GM18508 (cell line): ENCODE measurements at regions not wholly inside any gene's neighbourhood (a gene's known extent, or its start where the extent isn't known, plus 50 kb on each side); places are given as distances from the start of the nearest gene placed in this dataset.
"Not testable (repeated sequence)": the region's sequence is repeated elsewhere in the genome, so short reads cannot be mapped to it uniquely, and the experiment has no call there.

Source experiments
- ATAC-seq: cut with Tn5 transposase; IDR thresholded peaks from one replicate; pipeline ENCODE4 v1.9.1; 2021; ENCODE audit warnings: moderate number of reproducible peaks; ENCODE audit not compliant: insufficient read depth, unreplicated experiment

DNA sequence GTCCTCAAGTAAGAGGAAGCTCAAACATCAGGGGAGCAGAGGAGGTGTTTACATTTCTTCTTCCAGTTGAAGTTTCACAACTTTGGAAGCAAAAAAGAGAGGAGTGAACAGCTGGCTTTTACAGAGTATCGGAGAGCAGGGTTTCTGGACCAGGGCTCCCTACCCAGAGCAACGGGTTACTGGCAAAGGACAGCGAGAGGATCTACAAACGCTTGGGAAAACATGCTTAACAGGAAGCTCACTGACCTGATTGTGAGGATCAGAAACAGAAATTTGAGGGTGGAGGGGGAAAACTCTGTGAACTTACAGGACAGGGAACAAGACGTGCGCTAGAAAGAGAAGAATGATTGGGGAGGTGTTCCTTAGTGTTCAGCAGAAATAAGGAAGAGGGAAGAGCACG, 85.7 kb upstream of the TAB2 start:
- ATAC-seq, result no peak

DNA sequence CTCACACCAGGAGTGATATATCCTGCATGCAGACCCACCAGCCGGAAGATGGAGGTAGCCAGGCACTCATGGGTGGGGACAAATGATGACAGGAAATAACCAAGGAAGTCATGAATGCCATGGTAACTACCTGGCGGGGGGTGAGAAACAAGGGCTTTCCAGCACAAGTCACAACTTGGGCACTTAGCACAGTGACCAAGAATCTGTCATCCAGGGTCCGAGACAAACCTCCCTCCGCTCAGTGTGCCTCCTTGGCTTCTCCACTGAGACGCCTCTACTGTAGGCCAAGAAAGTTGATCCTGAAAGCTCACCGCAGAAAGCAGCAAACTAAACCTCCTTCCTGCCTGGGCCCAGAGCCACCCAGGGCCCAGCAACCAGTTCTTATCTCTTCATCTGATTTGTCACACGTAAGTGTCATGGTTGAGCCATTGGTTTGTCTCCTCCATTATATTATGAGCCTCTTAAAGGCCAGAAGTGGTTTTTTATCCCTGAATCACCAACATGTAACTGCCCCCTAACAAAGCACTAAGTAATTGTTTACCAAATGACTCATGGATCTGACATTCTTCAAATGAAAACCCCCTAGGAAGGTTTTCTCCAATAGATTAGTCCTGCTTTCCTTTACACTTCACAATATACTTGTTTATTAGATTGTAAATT, 84.3 kb upstream of the TAB2 start:
- no peak for ATAC-seq

DNA sequence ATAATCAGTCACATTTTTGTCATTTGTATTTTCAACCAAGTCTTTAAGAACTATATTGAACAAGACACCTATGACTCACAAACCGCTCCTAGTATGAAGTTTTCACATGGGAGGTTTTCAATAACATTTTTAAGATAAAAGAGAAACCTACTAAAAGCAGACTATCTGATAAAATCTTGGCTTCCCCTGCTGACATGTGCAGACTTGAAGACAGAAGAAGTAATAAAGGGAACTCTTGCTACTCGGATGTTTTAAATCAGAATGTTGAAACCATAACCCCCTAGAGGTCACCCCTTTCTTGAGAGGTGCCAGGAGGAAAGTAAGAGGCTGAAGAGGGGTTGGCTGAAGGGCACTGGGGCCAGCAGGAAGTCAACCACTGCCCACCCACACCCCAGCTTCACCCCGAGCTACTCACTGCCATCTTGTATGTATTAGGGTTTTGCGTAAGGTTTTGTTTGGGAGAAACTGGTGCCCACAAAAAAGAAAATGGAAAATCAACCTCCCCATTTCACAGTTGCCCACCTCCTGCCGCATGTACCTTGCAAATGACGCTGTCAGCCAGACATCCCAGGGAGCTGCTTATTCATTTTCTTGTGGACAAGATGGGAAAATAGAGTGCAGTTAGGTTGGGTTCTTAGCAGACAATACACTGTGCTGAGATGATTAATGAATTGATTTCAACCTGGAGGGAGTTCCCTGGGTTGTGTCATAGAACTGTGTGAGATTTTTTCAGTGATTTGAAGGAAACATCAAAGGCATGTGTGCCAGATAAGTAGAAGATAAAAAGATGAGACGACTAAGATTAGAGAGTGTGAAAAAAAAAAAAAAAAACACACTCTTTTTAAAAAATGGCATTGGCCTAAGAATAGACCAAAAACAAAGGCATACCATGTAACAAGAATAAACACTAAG, 83.2 kb upstream of the TAB2 start:
- no peak for ATAC-seq

DNA sequence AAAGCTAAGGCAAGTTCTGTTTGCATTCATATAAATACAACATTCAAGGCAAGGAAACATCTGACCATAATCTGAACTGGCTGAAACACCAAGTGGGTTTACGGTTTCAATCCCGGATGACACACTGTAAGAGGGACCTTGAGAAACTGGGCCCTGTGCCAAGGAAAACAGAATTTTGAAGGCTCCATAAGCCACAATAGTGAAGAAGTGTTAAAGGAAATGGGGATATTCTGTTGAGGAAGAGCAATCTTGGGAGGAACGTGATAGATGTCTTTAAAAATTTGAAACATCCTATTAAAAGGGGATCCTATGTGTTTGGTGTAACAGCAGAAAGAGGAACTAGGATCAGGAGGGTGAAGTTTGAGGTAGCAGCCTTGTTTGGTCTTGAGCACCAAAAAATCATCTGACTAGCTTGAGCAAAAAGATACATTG, 82.4 kb upstream of the TAB2 start:
- ATAC-seq, result peak; percentile 65

DNA sequence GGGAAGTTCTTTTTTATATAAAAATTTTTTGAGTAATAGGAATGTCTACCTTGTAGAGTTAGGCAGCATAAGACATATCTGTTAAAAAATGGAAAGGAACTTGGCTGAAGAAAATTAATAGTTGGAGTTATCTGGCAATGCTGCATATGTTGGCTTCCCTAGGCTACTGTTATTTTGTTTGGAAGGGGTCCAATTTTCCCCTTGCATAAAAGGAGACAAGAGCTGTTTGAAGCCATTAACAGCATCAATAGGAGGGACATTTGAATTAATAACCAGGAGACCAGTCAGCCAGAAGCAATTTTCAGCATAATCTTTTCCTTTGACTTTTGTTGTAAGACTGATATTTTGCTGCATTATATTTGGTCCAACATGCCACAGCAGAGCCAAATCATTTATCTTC, 80.9 kb upstream of the TAB2 start:
- no peak for ATAC-seq

DNA sequence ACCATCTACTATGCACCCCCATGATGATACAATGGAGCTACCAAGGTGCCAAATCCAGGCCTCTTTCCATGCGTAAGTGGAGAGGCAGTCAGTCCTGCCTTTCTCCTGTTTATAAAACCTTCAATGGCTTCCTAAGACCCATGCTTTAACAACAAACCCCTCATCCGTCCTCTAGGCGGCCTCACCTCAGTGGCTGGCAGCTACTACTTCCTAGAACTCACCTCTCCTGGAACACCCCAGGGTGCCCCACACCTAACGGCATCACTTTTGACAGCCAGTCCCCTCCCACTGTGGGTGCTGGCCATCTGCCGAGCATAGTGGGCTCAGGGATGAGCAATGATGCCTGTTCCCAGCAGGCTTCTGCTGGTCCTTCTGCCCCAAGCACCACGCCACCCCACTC, 80.0 kb upstream of the TAB2 start:
- no peak for ATAC-seq

DNA sequence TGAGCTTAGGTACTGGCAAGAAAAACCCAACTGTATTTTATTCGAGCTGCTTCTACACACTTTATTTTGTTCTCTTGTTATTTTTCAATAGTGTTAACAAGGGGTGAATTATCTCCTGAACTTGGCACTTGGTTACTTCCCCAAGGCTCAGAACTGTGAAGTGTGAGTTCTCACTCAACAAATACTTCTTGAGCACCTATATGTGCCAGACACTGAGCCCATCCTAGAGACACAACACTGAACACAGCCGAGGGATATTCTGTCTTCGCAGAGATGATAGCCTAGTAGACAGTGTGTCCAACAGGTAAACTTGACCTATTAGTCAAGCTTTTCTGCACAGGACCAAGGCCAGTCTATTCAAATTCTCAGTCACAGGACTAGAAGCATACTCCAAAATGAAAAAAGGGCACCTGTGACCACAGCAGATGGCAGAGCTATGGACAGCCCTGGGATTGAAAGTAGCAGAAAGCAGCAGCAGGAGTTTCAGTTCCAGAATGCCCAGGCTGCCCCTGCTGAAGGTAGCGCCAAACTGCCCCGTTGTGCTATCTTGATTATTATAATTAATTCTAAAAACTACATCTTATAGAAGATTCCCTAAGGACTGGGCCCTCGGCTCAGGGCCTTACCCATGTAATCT, 77.8 kb upstream of the TAB2 start:
- no peak for ATAC-seq

DNA sequence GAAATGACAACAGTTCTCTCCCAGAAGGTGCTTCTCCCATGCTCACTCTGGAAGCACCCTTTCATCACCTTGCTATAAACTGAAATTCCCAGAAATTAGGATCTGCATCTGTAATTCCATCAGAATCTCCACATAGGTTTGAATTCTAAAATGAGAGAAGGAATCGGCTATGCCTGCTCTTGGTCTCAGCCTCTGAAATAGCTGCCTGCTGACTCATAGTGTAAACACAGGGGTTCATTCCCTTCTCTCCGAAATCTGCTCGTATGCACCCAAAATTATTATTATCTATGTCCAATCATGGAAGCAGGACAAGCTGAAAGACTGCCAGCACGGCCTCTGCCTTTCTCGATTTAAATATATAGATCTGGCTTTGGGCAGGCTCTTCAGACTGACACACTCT, 74.6 kb upstream of the TAB2 start:
- no peak for ATAC-seq

DNA sequence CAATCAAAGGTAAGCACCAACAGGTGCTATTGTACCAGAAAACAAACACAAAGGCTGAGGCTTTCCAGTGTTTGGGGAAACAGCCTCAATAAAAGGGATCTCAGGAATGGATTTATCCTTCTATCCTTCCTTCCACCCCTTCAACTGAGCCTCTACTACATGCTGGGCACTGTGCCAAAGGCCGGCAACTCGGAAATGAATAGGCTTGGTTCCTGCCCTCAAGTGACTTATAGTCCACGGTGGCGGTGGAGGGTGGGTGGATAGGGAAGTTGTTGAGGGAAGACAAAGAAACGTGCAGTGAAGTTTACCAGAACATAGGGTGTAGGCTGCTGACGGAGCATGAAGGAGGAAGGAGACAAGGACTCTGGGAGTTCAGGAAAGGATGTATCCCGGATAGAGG, 73.4 kb upstream of the TAB2 start:
- ATAC-seq, result no peak

DNA sequence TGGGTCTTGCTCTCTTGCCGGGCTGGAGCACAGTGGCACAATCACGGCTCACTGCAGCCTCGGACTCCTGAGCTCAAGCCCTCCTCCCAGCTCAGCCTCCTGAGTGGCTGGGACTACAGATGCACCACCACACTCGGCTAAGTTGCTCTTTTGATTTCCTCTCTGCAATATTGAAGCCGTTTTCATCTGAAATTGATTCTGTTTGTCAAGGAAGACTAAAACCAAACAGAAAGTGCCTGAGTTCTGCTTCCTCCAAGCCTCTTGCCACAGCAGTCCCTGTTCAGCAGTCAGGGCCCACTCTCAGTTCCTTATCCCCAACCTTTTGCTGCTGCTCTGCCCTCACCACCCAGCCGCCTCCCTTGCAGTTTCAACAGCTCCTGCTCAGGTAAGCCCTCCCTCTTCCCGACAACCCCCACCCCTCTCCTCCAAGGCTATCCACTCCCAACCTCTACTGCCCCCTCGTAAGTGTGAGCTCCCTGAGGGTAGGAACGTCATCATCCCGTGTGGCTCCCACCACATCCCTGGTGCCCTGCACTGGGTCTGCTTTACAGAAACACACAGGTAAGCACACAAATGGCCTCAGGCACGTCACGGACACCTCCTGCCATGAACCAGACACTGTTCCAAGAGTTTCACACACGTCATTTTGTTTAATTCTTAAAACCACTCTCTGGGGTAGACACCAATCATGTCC, 70.7 kb upstream of the TAB2 start:
- no peak for ATAC-seq

DNA sequence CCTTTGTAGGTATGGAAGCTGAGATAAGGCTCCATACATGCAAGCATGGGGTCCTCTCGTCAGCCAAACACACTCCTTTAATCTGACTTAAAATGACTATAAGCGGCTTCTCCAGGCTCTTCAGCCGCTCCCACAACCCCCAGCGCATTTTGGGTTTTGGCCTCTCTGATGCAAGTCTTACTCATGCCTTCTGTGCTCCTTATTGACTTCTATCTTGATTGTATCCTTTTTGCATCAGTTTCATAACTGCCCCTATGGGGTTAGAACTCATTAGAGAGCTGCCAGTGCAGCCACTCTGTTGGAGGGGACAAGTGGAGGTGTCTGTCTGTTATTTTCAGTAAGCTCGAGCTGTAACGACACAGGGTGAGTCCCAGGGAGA, 70.1 kb upstream of the TAB2 start:
- no peak for ATAC-seq

DNA sequence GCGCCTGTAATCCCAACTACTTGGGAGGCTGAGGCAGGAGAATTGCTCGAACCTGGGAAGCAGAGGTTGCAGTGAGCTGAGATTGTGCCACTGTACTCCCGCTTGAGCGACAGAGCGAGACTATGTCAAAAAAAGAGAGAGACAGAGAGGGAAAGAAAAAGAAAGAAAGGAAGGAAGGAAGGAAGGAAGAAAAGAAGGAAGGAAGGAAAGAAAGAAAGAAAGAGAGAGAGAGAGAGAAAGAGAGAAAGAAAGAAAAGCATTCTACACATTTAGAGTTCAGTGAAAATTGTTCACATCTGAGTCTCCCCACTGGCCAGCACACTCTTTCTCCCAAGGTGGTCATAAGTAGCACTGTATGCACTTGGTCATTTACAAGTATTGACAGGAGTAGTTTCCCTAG, 69.2 kb upstream of the TAB2 start:
- not testable (repeated sequence) for ATAC-seq

DNA sequence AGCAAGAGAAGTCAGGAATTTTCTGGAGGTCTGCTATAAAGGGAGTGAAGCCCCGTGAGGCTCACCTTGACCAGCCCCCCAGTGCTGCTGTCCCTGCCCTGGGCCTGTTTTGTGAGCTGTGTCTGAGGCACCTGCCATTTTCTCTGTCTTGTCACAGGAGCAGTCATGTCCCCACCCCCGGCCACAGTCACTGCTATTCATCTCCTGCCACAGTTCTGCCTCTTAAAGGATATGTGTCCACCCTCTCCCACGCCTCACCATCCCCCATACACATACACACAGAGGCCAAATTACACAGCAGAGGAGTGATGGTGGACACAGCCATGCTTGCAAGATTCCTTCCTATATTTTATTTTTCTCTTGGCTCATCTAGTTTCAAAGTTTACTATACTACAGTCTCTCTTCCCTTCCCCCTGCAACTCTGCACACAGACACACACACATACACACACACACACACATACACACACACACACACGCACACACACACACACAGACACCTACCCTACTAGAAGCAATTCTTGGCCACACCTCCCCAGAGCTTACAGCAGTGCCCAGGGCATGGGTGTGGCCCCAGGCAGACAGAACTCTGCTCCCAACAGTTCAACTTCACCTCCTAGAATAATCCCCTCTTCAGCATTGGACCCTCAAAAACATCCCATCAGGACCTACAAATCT, 68.7 kb upstream of the TAB2 start:
- ATAC-seq, result no peak

DNA sequence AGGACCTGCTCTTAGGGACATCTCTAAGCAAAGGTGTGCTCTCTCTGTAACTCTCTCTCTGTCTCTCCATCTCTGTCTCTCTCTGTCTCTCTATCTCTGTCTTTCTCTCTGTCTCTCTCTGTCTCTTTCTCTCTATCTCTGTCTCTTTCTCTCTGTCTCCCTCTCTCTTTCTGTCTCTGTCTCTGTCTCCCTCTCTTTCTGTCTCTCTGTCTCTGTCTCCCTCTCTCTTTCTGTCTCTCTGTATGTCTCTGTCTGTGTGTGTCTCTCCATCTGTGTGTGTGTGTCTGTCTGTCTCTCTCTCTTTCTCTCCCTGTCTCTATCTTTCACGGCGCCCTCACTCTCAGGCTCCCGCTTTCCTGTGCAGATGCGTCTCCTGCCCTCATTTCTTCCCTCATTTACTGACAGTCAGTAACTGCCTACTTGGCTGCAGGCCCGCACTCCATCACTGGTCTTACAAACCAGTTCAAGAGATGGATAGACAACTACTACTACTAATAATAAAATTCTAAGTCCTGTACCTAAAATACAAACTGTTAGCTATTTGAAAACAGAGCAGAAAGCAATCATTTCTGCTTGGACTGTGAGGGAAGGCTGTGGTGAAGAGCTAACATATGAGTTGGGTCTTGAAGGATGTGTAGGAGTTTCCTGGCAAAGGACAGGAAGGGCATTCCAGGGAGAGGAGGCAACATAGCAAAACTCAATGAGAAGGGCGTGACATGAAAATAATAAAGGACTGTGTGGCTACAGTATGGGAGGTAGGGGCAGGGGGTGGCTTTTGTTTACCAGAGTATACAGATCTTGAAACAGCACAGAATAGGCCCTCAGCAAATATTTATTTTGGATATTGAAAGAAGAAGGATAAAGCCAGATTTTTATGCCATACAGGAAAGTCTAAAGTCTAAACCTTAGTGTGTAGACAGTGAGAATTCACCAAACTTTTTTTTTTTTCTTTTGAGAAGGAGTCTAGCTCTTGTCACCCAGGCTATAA, 67.8 kb upstream of the TAB2 start:
- ATAC-seq, result no peak

DNA sequence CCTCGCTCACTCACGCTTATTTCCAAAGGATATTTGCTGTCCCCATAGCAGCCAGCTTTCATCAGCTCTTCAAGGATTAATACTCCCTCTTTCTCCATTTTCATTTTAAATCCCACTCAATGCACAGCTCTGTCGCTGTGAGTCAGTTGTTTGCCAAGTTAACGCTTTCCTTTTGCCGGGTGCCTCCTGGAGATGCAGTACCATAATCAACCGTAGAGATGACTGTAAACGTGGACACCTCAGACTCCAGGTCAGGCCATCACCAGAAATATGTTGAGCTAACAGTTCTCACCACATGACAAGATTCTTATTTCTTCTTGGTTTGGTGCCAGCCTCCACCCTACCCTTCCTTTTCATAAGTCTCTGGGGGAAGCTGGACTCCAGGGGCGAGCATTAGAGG, 66.6 kb upstream of the TAB2 start:
- ATAC-seq, result no peak

DNA sequence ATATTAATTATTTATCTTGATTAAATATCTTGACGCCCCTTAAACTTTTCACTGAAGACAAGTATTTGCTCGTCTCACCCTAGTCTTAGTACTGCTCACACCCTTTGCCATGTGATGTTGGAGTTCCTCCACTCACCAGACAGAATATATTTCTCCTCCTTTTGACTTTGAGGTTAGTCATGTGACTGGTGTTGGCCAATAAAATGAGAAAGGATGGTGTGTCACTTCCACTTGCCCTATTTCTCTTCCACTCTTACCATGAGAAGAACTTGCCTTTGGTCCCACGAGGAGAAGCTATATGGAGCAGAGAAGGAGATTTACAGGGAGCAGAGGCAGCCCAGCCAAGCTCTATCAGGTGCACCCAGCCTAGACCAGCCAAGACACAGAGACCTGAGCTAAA, 64.9 kb upstream of the TAB2 start:
- no peak for ATAC-seq

DNA sequence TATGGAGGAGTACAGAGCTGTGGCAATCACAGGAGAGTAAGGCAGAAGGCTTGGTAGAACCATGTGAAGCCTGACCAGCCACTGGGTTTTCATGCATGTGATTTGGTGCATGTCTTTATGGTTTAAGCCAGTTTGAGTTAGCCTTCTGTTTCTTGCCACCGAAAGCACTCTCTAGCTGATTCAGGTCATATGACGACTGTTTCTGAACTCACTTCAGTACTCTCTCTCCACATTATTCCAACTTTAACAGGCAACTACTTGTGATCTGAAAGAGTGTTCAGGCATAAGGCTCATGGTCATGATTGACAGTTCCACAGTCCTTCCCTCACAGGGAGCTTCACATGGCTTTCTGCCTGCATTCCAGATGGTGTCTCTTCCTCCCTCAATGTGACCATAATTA, 63.3 kb upstream of the TAB2 start:
- no peak for ATAC-seq

DNA sequence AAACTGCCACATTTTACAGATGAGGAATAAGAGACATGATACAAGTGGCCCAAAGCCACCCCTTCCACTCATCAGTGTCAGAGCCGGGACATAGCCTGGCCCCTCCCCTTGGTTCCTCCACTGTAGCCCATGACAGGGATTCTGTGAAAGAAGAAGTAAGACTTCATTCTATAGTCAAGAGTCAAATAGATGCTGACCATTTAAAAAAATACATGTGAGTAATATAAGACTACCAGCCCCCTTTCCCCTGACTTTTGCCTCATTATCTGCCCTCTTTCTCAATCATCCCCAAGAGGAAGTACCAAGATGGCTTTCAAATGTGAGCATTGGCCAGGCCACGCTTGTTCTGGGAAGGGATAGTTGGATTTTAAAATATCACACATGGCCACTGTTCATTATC, 57.8 kb upstream of the TAB2 start:
- no peak for ATAC-seq

DNA sequence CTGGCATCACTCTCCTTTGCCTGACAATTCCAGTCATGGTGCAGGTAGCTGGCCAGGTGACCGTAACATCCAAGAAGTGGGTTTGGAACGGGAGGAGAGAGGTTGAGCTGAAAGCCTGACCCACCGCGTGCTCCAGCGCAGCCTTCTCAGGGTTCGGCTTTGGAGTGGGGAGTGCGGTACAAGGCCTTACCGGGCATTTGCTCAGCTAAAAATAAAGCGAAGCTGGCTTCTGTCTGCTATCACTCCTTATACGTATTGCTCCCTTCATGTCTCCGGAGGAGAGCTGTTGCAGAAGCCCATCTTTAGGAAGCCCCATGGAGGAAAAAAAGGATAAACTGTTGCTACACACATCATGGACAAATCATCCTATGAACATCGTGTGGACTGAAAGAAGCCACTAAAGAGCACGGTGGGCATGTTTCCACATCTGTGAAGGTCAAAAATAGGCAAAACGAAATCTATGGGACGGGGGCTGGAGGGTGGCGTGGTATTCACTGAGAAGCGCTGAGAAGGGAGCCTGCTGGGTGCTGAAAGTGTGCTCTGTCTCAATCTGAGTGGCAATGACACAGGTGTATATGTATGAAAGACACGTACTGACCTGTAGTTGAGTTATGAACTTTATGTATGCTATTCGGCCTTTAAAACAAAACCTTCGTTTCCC, 57.2 kb upstream of the TAB2 start:
- no peak for ATAC-seq
